ENCODE measurements at regions not wholly inside any gene's neighbourhood (a gene's known extent, or its start where the extent isn't known, plus 50 kb on each side); places are given as distances from the start of the nearest gene placed in this dataset.

- no peak for DNase-seq (ENCODE audit: low read depth in 3 of 3, low spot score in 2 of 3)
Observed at GRCh38 chr1:23615852-23616251, 56.6 kb upstream of the ID3 start.

- DNase-seq (ENCODE audit: low read depth in 3 of 3, low spot score in 2 of 3): no peak
Observed at GRCh38 chr1:23615423-23615822, 56.1 kb upstream of the ID3 start.

- no peak for DNase-seq (ENCODE audit: low read depth in 3 of 3, low spot score in 2 of 3)
Observed at GRCh38 chr1:23614032-23614660, 54.8 kb upstream of the ID3 start.

DNA sequence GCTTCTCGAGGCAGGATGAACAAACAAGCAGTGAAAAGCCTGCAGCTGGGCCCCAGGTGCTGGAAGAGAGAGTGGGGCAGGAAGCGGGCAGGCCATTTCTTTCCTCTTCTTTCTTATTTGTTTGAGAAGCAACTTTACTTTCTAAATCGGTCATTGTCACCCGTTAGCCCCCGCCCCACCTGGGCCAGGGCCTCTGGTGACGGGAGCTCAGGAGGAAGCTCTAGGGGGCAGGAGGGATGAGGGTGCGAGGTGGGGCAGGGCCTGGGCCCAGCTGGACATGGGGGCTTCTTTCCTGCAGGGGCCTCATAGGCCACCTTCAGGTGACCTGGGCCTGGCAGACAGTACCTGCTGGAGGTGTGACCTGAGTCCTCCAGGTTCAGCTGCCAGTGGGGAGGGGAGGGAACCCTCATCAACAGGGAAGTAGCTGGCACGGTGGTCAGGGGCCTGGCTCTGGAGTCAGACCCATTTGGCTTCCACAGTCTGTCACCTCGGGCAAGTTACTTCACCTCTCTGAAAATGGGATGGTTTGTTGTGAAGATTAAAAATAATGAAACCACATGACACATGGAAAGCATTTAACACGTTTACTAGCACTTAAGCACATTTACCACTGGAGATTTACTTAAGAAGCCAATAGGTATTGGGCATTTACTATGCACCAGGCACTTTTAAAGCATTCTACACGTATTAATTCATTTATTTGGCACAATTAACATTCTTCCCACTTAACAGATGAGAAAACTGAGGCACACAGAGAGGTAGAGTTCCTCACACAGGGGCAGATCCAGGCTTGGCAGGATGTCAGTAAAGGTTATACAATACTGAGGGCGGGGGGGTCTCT is 54.1 kb upstream of the ID3 start:
- DNase-seq (ENCODE audit: low read depth in 3 of 3, low spot score in 2 of 3): no peak

GRCh38 chr1:23611601-23612327 is 52.5 kb upstream of the ID3 start:
- no peak for DNase-seq (ENCODE audit: low read depth in 3 of 3, low spot score in 2 of 3)

GRCh38 chr1:23610677-23611076 is 51.4 kb upstream of the ID3 start:
- no peak for DNase-seq (ENCODE audit: low read depth in 3 of 3, low spot score in 2 of 3)

DNA sequence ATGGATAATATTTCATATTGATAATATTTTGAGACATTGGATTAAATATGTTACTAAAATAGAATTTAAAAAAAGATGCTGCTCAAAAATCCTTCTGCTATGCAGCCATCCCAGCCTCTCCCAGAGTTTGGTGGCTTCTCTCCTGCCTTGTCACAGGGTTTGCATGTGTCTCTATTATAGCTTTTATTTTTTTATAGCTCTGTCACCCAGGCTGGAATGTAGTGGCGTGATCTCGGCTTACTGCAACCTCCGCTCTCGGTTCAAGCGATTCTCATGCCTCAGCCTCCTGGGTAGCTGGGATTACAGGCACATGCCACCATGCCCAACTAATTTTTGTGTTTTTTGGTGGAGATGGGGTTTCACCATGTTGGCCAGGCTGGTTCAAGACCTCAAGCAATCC is 50.7 kb upstream of the ID3 start:
- no peak for DNase-seq (ENCODE audit: low read depth in 3 of 3, low spot score in 2 of 3)

Data from right renal cortex interstitium (tissue), 3 donors.